Stomach (tissue), 8 donors: ENCODE measurements at regions not wholly inside any gene's neighbourhood (a gene's known extent, or its start where the extent isn't known, plus 50 kb on each side); places are given as distances from the start of the nearest gene placed in this dataset.
A peak's percentile ranks its signal among the peaks of the same experiment; 100 is the strongest.

Source experiments
- DNase-seq, 2 donors: peaks; one replicate each; pipeline versions ENCODE4 v3.0.0 to v3.0.0-alpha.2; 2013 to 2019
- H3K27ac ChIP-seq, 5 donors: fragments of 200-600 bp in 4 of 5; sonication (generic) in 4 of 5; one replicate each; pipeline ENCODE4 v1.5.1; 2013 to 2019; ENCODE audit warnings: mild to moderate bottlenecking in 1 of 5, moderate library complexity in 1 of 5
- H3K27me3 ChIP-seq, 3 donors: fragments of 200-600 bp; sonication (generic); one replicate each; pipeline ENCODE4 v1.5.1; 2017 to 2019; ENCODE audit warnings: mixed run types in 1 of 3
- H3K36me3 ChIP-seq, 4 donors: fragments of 200-600 bp; sonication (generic); 1 replicate in 3 of 4; 2 replicates in 1 of 4; pipeline ENCODE4 v1.5.1; 2016 to 2019
- H3K4me1 ChIP-seq, 4 donors: fragments of 200-600 bp; sonication (generic); one replicate each; pipeline ENCODE4 v1.5.1; 2016 to 2019
- H3K4me3 ChIP-seq, 4 donors: fragments of 200-600 bp; sonication (generic) in 3 of 4; one replicate each; pipeline ENCODE4 v1.5.1; 2016 to 2019; ENCODE audit warnings: mild to moderate bottlenecking in 1 of 4
- H3K9me3 ChIP-seq, 4 donors: fragments of 200-600 bp; sonication (generic); one replicate each; pipeline ENCODE4 v1.5.1; 2016 to 2019
- CTCF ChIP-seq, 7 experiments: fragments of 450-650 bp in 4 of 7; fragments of 200-600 bp in 3 of 7; sonication (generic) in 3 of 7; IDR thresholded peaks; one replicate each; pipeline ENCODE4 v1.5.1; 2016 to 2019; ENCODE audit warnings: antibody characterized with exemption in 7 of 7, control low read depth in 2 of 7, mild to moderate bottlenecking in 1 of 7
- EP300 ChIP-seq: sonication (generic); formaldehyde crosslinking; IDR thresholded peaks from one replicate; pipeline ENCODE4 v1.6.1; 2017; ENCODE audit warnings: antibody characterized with exemption
- POLR2A ChIP-seq, 4 donors: fragments of 450-650 bp; IDR thresholded peaks; one replicate each; pipeline ENCODE4 v1.6.1; 2016; ENCODE audit warnings: antibody characterized with exemption in 4 of 4, control low read depth in 2 of 4, mild to moderate bottlenecking in 1 of 4, moderate library complexity in 1 of 4
- POLR2AphosphoS5 ChIP-seq, 3 donors: sonication (generic); formaldehyde crosslinking; IDR thresholded peaks; one replicate each; pipeline ENCODE4 v1.6.1; 2016; ENCODE audit warnings: antibody characterized with exemption in 3 of 3
- WGBS, 5 donors: extraction: QIAGEN DNeasy Blood & Tissue Kit in 3 of 5; methylation state at CpG; one replicate each; pipeline versions ENCODE4 v1.1.5 to v1.1.7; 2013 to 2018; 5-methylcytosine and 5-hydroxymethylcytosine counted together
- intact Hi-C: fragments of 100-400 bp; cut with DNase I; formaldehyde crosslinking; loops from one replicate; pipeline ENCODE4 v1.15.1; 2023; ENCODE audit warnings: low total_unique reads
- donor health status: healthy with polysubstance abuse.
- donor health status: Bipolar disorder and iron deficiency.
- donor health status: healthy.

- Histone ChIP-seq H3K27me3 (no peaks in the 10 kb centered on the region), H3K4me1 (peaks cover 4 to 25% (median 14%) of the 10 kb centered on the region in 4 donors), H3K9me3 (no peaks in the 10 kb centered on the region), H3K36me3 (no peaks in the 10 kb centered on the region), H3K27ac (no peak overlapping the region), H3K4me3 (no peak overlapping the region)
- intact Hi-C loops = no loop called here
- DNase-seq = no peak
- 72 to 81% (median 77%) methylated on average over 13 of the region's 13 CpGs for WGBS, 5 donors
- no peak for TF ChIP-seq POLR2AphosphoS5 (IDR thresholded peaks at IDR 0.05)
- no peak for TF ChIP-seq EP300
- no peak for TF ChIP-seq CTCF (IDR thresholded peaks at IDR 0.05)
- no peak for TF ChIP-seq POLR2A (IDR thresholded peaks at IDR 0.05)
Measured at GRCh38 chr3:194772241-194773000, 86.7 kb downstream of the FAM43A start.

DNA sequence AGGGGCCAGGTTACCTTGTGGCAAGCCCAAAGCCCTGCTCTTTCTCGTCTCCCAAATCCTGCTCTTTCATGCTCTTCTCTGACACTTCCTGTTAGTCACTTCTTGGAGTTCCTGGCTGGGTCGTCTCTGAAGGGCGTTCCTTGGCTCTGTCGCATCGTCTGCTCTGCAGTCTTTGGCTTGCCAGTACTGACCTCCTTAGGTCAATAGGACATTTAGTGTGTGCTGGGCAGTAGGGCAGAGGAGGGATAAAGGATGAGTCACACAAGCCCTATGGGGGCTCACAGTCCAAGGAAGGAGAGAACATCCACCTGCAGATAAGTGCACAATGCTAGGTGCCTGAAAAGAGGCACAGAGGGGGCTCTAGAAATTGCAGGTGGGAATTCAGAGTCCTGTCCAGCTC is 87.5 kb downstream of the FAM43A start:
- H3K27me3 ChIP-seq = no peaks in the 10 kb centered on the region
- H3K27ac ChIP-seq = no peak overlapping the region
- H3K4me1 ChIP-seq = peaks cover 4 to 25% (median 14%) of the 10 kb centered on the region in 4 donors
- TF ChIP-seq POLR2AphosphoS5 (IDR thresholded peaks at IDR 0.05) = peak in 1 of 3 donors; percentile 13
- TF ChIP-seq POLR2A (IDR thresholded peaks at IDR 0.05) = no peak
- TF ChIP-seq EP300 = no peak
- no peak for TF ChIP-seq CTCF (IDR thresholded peaks at IDR 0.05)
- H3K4me3 ChIP-seq = no peak overlapping the region
- 32 to 46% (median 40%) methylated on average over 5 of the region's 5 CpGs for WGBS, 5 donors
- no peaks in the 10 kb centered on the region for H3K9me3 ChIP-seq
- H3K36me3 ChIP-seq = no peaks in the 10 kb centered on the region
- DNase-seq = no peak
- intact Hi-C loops = no loop called here

DNA sequence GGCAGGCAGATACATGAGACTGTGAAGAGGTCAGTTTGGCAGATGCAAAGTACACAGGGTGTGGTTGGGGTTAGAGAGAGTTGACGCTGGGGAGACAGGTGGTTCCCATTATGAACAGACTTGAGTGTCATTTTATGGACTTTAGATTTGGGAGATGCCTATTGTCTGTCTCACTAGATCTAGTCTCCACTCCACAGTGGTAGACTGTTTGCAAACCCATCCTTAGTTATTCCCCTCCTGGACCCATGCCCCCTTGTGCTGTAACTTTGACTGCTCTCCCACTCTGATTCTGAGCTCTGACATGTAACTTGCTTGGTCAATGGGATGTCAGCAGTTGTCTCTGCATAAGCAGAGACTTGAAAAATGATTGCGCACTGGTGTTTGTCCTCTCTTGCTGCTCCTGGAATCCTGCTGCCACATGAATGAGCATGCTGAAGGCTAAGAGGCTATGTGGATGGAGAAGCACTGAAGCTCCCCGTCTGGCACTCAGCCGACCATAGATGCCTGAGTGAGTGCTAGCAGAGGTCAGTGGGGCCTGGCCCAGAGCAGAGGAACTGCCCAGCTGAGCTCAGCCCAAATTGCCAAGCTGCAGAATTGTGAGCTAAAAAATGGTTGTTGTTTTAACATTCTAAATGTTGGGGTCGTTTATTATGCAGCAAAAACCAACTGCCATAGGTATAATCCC is 88.2 kb downstream of the FAM43A start:
- Histone ChIP-seq H3K36me3 (no peaks in the 10 kb centered on the region), H3K9me3 (no peaks in the 10 kb centered on the region), H3K4me3 (no peak overlapping the region), H3K4me1 (peaks cover 0 to 19% (median 7%) of the 10 kb centered on the region in 4 donors), H3K27me3 (no peaks in the 10 kb centered on the region), H3K27ac (no peak overlapping the region)
- 61 to 76% (median 73%) methylated on average over 5 of the region's 5 CpGs for WGBS, 5 donors
- intact Hi-C loops = no loop called here
- DNase-seq = no peak
- TF ChIP-seq CTCF (IDR thresholded peaks at IDR 0.05) (no peak), POLR2A (IDR thresholded peaks at IDR 0.05) (no peak), EP300 (no peak)

DNA sequence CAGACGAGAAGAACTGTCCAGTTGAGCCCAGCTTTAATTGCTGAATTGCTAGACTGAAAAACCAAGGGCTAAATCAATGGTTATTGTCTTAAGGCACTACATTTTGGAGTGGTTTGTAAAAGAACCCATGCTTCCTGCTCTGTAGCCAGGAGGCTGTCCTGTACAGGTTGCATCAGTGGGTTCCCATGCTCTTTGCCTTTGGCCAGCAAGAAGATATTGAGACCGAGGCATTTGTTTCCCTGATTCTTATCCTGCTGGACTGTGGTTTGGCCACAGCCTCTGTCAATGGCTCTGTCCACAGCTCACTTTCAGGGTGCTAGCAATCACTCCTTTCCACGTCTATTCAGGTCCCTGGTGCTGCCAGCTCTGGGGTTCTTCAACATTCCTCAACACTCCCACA is 89.6 kb downstream of the FAM43A start:
- TF ChIP-seq CTCF (IDR thresholded peaks at IDR 0.05) (no peak), EP300 (no peak), POLR2A (IDR thresholded peaks at IDR 0.05) (no peak), POLR2AphosphoS5 (IDR thresholded peaks at IDR 0.05) (no peak)
- Histone ChIP-seq H3K4me3 (no peak overlapping the region), H3K27me3 (no peaks in the 10 kb centered on the region), H3K36me3 (no peaks in the 10 kb centered on the region), H3K9me3 (no peaks in the 10 kb centered on the region), H3K27ac (no peak overlapping the region), H3K4me1 (peaks cover 0 to 9% (median 0%) of the 10 kb centered on the region in 4 donors)
- intact Hi-C loops = no loop called here
- WGBS, 5 donors = 54 to 68% (median 62%) methylated on average over 3 of the region's 3 CpGs
- no peak for DNase-seq
